Ovary (tissue), 7 donors: ENCODE measurements at regions not wholly inside any gene's neighbourhood (a gene's known extent, or its start where the extent isn't known, plus 50 kb on each side); places are given as distances from the start of the nearest gene placed in this dataset.

Experiments used
- DNase-seq, 5 donors: peaks; one replicate each; pipeline ENCODE4 v3.0.0-alpha.2; 2019 to 2020
- H3K27ac ChIP-seq, 2 donors: fragments of 200-600 bp; one replicate each; pipeline versions ENCODE4 v1.5.1 to v1.8.0; 2019 to 2022
- H3K27me3 ChIP-seq: fragments of 200-600 bp; one replicate; pipeline ENCODE4 v1.8.0; 2022
- H3K36me3 ChIP-seq: fragments of 200-600 bp; sonication (generic); one replicate; pipeline ENCODE4 v1.5.1; 2019
- H3K4me1 ChIP-seq: one replicate; pipeline ENCODE4 v1.8.1; 2013; ENCODE audit warnings: mild to moderate bottlenecking, moderate library complexity; ENCODE audit not compliant: insufficient read depth
- H3K4me3 ChIP-seq: fragments of 200-600 bp; sonication (generic); one replicate; pipeline ENCODE4 v1.5.1; 2017
- H3K9me3 ChIP-seq, 2 donors: fragments of 200-600 bp in 1 of 2; sonication (generic) in 1 of 2; one replicate each; pipeline versions ENCODE4 v1.5.1 to v1.8.1; 2013 to 2019; ENCODE audit warnings: mild to moderate bottlenecking in 1 of 2, moderate library complexity in 1 of 2
- EP300 ChIP-seq: sonication (generic); formaldehyde crosslinking; IDR thresholded peaks from one replicate; pipeline ENCODE4 v1.6.1; 2017; ENCODE audit warnings: antibody characterized with exemption
- POLR2A ChIP-seq: fragments of 450-650 bp; IDR thresholded peaks from one replicate; pipeline ENCODE4 v1.6.1; 2017; ENCODE audit warnings: antibody characterized with exemption, mild to moderate bottlenecking, moderate library complexity
- WGBS, 3 donors: extraction: QIAGEN DNeasy Blood & Tissue Kit in 1 of 3; methylation state at CpG; one replicate each; pipeline versions ENCODE4 v1.1.5 to v1.1.7; 2013 to 2017; 5-methylcytosine and 5-hydroxymethylcytosine counted together
- intact Hi-C, 4 donors: fragments of 100-400 bp; cut with DNase I; formaldehyde crosslinking; loops; one replicate each; pipeline versions ENCODE4 v1.11.0 to v1.15.1; 2022 to 2023
- TF ChIP-seq, protein P1 (sequence below), 3 donors: fragments of 450-650 bp in 2 of 3; fragments of 200-600 bp in 1 of 3; IDR thresholded peaks; one replicate each; pipeline versions ENCODE4 v1.5.1 to v1.8.0; 2016 to 2022; ENCODE audit warnings: antibody characterized with exemption in 3 of 3, mild to moderate bottlenecking in 1 of 3
- donor health status: DM: no; HTN: no; CAD: no; lungs with moderate emphysema.
- donor health status: DM: no; HTN: no; CAD: no.
- donor health status: Bipolar disorder and iron deficiency.
- donor health status: DM: no; HTN: no; CAD: no.
- donor health status: DM: yes; HTN: yes; CAD: no.

DNA sequence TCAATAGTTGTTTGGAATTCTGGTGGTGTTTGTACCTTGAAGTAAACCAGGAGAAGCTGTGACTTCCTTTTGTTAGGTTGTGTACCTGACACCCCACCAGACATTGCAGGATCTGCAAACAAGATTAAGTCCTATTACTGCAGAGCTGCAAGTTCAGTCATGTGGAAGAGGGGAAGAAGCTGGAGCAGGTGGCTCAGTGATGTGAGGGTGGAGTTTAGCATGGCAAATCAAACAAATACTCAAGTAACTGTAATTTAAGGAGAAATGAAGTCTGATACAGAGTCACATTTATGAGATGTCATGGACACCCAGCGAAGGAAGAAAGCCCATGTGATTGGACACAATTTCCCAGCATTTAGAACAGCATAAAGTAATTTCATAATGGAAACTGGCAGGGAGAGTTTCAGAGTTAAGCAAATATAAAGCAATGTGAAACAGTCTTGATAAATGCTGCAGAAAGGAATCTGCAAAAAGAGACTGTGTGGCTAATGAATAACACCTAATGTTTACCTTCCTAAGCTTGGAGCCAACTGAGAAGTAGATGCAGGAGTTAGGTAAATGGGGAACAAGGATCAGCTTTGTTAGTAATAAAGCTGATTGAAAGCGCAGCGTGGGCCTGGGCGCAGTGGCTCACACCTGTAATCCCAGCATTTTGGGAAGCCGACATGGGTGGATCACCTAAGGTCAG lies 249.1 kb downstream of the GBA3 start:
- Histone ChIP-seq H3K27ac (no peak overlapping the region), H3K4me1 (no peaks in the 10 kb centered on the region), H3K27me3 (no peaks in the 10 kb centered on the region), H3K9me3 (no peaks in the 10 kb centered on the region), H3K4me3 (no peak overlapping the region), H3K36me3 (no peaks in the 10 kb centered on the region)
- TF ChIP-seq POLR2A (no peak), EP300 (no peak)
- TF ChIP-seq, protein P1, sequence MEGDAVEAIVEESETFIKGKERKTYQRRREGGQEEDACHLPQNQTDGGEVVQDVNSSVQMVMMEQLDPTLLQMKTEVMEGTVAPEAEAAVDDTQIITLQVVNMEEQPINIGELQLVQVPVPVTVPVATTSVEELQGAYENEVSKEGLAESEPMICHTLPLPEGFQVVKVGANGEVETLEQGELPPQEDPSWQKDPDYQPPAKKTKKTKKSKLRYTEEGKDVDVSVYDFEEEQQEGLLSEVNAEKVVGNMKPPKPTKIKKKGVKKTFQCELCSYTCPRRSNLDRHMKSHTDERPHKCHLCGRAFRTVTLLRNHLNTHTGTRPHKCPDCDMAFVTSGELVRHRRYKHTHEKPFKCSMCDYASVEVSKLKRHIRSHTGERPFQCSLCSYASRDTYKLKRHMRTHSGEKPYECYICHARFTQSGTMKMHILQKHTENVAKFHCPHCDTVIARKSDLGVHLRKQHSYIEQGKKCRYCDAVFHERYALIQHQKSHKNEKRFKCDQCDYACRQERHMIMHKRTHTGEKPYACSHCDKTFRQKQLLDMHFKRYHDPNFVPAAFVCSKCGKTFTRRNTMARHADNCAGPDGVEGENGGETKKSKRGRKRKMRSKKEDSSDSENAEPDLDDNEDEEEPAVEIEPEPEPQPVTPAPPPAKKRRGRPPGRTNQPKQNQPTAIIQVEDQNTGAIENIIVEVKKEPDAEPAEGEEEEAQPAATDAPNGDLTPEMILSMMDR (IDR thresholded peaks at IDR 0.05), result no peak
- no peak for DNase-seq
- 90 to 96% (median 94%) methylated on average over 5 of the region's 5 CpGs for WGBS, 3 donors
- intact Hi-C loops, result no loop called here

DNA sequence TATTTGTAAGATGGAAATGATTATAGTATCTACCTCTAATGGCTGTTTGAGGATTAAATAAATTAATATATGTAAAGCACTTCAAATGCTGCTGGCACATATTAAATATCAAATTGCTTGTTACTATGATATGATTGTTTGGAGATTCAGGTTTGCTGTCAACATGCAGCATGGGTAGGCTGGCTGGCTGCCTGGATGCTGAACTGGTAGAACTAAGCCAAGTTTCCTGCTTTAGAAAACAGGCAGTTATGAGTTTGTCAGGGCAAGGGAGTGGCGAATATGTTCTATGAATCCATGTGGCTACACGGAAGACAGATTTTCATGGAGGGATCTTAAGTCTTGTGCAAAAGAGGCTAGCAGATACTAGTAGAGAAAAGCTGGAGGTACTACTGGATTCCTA lies 239.6 kb downstream of the GBA3 start:
- Histone ChIP-seq H3K36me3 (no peaks in the 10 kb centered on the region), H3K27me3 (no peaks in the 10 kb centered on the region), H3K4me3 (no peak overlapping the region), H3K27ac (no peak overlapping the region), H3K9me3 (no peaks in the 10 kb centered on the region), H3K4me1 (no peaks in the 10 kb centered on the region)
- 64 to 76% (median 74%) methylated on average over 2 of the region's 2 CpGs for WGBS, 3 donors
- no peak for DNase-seq
- no peak for TF ChIP-seq EP300
- TF ChIP-seq, protein P1 (IDR thresholded peaks at IDR 0.05), result no peak
- no peak for TF ChIP-seq POLR2A
- intact Hi-C loops, result no loop called here

DNA sequence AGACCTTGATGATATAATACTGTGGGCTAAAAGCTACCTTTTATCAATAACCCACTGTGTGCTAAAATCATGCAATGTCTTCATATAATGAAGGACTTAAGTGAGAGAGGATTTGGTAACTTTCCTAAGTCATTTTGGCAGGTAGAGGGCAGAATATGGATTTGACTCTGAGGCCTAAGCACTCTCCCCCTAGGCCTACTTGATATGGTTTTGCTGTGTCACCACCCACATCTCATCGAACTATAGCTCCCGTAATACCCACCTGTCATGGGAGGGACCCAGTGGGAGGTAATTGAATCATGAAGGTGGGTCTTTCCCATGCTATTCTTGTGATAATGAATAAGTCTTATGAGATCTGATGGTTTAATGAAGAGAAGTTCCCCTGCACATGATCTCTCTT lies 229.7 kb downstream of the GBA3 start:
- H3K27ac ChIP-seq, result no peak overlapping the region

DNA sequence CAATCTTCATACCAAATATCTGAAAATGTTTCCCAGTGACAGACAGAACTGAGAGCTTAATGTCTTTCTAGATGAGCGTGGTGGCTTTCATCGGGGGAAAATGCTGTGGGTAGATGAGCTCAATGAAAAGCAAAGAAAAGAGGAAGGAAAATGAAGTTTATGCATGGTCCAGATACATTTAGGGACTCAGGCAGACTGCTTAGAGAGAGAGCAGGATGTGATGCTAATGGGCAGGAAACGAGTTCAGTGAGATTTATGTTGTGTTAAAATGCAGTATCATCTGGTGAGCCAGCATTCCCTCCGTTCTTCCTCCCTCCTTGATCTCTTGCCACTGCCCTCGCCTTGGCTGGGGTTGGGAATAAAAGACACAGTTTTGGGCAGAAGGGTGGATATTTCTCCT lies 229.2 kb downstream of the GBA3 start:
- 42 to 52% (median 45%) methylated on average over 5 of the region's 5 CpGs for WGBS, 3 donors

More for the DNA sequence above, 229.7 kb downstream of the GBA3 start:
- Histone ChIP-seq H3K36me3 (no peaks in the 10 kb centered on the region), H3K27me3 (no peaks in the 10 kb centered on the region), H3K4me1 (no peaks in the 10 kb centered on the region), H3K9me3 (no peaks in the 10 kb centered on the region), H3K4me3 (no peak overlapping the region)
- intact Hi-C loops, result no loop called here
- WGBS, 3 donors, result 95 to 98% (median 95%) methylated on average over 2 of the region's 2 CpGs
- no peak for DNase-seq
- no peak for TF ChIP-seq EP300
- TF ChIP-seq POLR2A, result no peak

DNA sequence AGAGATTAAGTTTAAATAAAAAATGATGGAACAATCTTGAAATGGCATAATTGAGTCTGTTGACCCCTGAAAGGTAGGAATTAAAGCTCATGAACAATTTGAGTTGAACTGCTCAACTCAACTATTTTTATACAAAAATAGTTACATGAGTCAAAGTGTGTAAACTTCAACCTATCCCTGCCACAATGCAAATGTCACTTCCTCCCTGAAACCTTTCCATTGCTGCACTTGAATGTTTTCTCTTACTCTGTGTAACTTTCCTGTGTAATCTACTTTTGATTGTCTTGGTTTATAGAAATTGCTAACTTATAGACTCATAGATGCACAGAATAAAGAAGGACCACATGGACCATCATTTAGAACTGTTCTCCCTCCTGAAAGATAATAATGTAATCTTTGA lies 218.5 kb downstream of the GBA3 start:
- no peaks in the 10 kb centered on the region for H3K4me1 ChIP-seq
- H3K9me3 ChIP-seq, result no peaks in the 10 kb centered on the region
- no peak for DNase-seq
- H3K27ac ChIP-seq, result no peak overlapping the region
- no peak overlapping the region for H3K4me3 ChIP-seq
- H3K27me3 ChIP-seq, result no peaks in the 10 kb centered on the region
- H3K36me3 ChIP-seq, result no peaks in the 10 kb centered on the region
- intact Hi-C loops, result no loop called here
- TF ChIP-seq, protein P1 (IDR thresholded peaks at IDR 0.05), result no peak
- TF ChIP-seq POLR2A, result no peak
- no peak for TF ChIP-seq EP300

More for the DNA sequence above, 229.2 kb downstream of the GBA3 start:
- Histone ChIP-seq H3K27ac (no peak overlapping the region), H3K36me3 (no peaks in the 10 kb centered on the region), H3K9me3 (no peaks in the 10 kb centered on the region), H3K4me1 (no peaks in the 10 kb centered on the region), H3K27me3 (no peaks in the 10 kb centered on the region), H3K4me3 (no peak overlapping the region)
- DNase-seq, result no peak
- TF ChIP-seq, protein P1 (IDR thresholded peaks at IDR 0.05), result no peak
- TF ChIP-seq POLR2A, result no peak
- TF ChIP-seq EP300, result no peak
- intact Hi-C loops, result no loop called here
